Activated T-helper 1 cell treated with Interleukin-2 at 50 U/mL for 16 hours (primary cell): ENCODE measurements at regions not wholly inside any gene's neighbourhood (a gene's known extent, or its start where the extent isn't known, plus 50 kb on each side); places are given as distances from the start of the nearest gene placed in this dataset.
"Not testable (repeated sequence)": the region's sequence is repeated elsewhere in the genome, so short reads cannot be mapped to it uniquely, and the experiment has no call there.

Source experiments
- DNase-seq: peaks from one replicate; pipeline ENCODE4 v3.0.0-alpha.2; 2020; ENCODE audit warnings: low read depth

DNA sequence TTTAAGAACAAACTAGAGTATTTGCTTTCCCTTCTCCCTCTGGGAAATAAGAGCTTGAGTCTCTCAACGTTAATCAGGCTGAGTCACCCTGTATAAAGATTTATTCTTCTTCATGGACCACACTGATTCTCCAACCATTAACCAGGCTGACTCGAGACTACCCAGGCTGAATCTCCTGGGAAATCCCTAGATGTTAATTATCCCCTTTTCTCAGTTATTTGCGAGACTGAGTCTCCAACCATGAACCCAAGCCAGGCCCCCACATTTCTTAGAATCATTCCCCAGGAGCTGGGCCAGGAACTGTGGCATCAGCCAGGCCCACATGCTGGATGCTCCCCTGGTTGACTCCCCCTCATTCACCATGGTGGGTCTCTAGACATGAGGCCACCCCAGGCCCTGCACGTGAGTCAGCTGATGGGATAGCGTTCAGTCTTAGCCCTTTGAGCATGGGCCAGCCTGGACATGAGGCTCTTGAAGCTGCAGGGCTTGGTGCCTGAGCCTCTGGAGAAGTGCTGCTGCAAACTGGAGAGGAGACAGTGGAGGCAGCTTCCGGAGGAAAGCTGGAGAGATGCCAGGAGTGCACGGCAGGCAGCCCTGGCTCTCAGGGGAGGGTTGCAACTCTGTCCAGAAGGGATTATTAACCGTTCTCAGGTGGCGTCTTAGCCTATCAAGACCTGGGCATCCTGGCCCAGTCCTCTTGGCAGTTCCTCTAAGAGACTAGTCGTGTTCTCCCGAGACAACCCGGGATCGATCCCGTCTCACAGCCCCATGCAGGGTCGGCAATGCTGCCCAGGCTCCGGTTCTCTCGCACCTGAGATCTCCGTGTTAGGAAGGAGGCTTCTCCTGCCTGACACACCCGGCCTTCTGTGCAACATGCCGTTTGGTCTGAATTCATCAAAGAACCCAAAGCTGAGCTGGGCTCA lies 296.6 kb downstream of the ADGRD1 start:
- DNase-seq = no peak

DNA sequence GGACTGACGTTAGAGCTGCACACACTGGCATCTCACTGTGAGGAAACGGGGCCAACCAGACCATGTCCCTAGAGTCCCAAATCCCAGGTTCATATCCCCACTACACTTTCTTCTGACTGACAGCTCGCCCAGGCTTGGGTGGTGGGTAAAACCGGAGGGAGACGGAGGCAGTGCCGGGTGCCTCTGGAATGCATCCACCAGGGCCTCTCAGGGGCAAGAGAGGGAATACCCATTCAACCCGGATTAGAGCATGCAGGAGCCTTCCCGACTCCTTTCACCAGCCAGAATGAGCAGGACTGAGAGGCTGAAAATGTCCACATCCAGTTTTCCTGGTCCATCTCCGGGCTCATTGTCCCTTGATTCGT lies 297.2 kb downstream of the ADGRD1 start:
- no peak for DNase-seq

DNA sequence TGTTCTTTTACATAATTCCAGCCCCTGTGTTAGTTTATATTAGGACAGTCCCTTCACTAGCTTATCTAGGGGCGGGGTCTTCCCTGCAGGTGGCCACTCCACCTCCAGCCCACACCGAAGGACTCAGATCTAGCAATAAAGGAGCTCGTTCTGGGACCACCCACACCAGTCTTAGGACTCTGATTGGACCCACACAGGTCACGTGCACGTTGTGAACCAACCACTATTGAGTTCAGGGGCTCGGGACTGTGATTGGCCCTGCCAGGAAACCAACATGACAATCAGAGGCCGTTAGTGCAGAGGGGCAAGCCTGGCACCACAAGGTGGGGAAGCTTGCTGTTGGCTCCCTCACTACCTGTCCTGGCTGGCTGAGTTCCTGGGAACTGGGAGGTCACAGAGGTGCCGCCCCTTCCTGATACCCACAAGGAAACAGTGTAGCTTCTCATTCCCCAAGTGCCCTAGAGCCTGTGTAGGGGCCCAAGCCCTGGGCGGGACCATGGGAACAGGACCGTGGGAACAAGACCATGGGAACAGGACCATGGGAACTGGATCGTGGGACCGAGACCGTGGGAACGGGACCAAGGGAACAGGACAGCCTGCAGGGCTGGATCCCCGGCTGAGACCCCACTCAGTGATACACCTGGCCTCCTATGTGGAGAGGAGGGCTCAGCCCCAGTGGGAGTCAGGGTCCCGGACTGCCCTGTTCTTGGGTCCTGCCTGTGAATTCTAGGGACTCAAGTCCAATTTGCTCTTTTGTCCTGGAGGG lies 297.8 kb downstream of the ADGRD1 start:
- DNase-seq = no peak

DNA sequence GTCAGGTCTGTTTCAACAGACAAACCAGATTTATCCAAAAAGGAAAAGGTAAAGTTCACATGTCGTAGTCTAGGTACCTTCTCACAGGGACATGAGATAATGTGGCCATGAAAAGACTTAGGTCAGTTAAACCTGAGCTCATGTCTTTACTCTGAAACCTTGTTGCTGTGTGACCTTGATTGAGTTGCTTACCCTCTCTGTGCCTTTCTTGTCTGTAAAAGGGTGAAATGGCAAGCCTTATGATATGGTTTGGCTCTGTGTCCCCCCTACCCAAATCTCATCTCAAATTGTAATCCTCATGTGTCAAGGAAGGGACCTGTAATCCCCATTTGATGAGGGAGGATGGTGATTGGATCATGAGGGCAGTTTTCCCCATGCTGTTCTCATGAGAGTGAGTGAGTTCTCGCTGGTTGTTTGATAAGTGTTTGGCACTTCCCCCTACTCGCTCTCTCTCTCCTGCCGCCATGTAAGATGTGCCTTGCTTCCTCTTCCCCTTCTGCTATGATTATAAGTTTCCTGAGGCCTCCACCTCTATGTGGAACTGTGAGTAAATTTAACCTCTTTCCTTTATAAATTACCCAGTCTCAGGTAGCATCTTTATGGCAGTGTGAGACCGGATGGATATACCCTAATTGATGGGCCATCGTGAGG lies 299.8 kb downstream of the ADGRD1 start:
- no peak for DNase-seq

DNA sequence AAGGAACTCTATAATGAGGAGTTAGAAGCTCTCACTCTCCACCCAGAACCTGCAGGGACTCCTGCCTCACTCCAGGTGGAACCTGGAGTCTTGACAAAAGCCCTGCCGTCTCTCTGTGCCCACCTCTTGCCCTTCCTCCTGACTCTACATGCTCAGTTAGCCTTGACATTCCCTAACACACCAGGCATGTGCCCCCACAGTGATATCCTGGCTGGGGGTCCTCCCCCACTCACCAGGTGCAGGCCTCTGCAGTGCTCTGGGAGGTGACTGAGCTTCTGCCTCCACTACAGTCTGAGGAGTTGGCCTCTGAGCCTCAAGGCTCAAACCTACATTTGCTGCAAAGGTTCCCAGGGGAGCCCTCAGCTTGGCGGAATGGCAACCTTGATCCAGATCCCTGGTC lies 300.7 kb downstream of the ADGRD1 start:
- no peak for DNase-seq

DNA sequence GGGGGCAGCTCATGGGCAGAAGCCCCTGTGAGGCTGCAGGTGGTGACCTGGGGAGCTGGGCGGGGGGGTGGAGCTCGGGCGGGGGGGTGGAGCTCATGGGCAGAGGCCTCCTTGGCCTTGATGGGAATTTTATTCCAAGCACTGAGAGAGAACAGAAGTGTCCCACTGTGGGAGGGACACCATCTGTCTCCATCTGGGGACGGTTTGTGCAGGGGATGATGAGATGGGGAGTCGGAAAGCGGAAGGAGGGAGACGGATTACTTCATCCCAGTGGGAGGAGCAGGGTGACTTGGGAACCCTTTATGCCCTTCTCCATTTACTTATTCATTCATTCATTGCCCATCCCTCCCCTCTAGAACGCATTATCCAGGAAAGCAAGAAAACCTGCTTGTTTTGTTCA lies 304.7 kb downstream of the ADGRD1 start:
- no peak for DNase-seq

DNA sequence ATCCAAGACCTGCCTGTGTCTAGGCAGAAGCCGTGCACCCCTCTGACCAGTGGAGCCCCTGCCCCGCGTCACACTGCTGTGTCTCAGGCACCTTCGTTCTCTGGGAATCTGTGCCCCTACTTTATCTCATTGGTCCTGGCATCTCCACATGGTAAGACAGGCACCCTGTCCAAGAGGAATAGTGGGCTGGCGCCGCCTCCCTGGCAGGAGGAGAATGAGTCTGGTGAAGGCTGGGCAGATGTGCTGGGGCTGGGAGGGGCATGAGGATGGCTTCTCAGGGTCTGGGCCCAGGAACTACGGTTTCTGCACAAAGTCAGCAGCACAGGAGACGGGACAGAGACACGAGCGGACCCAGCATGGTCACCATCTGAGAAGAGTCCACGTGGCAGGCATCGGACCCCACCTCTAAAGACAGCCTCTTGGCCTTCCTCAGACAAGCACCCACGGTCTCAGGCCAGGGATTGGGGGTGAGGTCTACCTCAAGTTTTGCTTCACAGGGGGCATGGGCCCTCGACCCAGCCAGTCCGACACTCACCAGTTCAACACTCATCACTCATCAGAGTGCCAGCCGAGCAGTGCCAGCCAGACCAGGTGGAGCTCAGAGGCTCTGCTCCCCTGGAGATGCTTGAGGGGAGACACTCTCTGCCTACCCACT lies 306.7 kb downstream of the ADGRD1 start:
- DNase-seq = no peak

DNA sequence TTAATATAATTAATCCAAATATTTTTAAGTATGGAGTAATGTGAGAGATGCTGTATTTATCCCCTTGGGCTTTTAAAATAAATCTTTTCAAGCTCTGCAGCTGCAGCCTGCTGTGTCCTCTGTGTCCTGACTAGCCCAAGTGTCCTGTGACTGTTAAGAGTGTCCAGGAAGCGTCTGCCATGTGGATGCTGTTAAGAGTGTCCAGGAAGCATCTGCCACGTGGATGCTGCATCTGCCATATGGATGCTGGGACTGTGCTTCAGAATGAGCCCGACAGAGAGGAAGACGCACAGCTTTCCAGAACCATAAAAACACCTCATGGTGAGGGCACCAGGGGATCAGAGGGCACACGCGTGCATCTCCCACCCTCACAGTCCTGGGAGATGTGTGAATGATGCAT lies 307.2 kb downstream of the ADGRD1 start:
- DNase-seq = no peak

DNA sequence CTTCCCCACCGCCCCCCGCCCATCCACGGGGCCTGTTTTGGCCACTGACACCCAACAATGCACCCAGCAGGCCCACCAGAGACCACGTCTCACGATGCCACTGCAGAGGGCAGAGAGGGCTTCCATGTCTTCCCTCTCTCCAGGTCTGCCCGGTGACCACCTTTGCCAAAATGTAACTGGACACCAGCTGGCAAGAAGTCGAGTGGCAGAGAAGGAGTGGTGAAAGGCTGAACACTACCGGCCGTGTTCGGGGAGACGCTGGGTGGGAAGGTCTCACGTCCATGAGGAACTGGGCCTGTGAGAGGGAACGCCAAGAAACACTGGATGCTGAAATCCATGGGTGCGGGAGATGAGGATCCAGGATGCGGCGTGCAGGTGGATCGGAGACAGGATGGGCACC lies 308.2 kb downstream of the ADGRD1 start:
- DNase-seq = no peak

DNA sequence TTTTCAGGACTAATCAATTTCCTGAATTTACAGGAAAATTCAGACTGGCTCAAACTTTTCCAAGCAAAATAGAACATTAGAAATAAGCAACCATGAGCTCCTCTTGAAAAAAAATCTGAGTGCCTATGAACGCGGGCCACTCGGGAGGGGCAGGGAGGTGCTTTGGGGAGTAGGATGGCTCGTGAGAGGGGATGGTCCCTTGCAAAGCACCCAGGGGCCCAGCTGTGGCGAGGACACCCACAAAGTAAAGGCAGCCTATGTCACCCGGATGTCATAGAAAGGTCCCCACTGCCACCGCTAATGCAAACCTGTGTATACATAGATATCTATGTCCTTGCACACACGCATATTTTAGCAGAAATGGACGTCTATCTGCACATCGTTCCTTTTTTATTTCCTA lies 309.9 kb downstream of the ADGRD1 start:
- no peak for DNase-seq

DNA sequence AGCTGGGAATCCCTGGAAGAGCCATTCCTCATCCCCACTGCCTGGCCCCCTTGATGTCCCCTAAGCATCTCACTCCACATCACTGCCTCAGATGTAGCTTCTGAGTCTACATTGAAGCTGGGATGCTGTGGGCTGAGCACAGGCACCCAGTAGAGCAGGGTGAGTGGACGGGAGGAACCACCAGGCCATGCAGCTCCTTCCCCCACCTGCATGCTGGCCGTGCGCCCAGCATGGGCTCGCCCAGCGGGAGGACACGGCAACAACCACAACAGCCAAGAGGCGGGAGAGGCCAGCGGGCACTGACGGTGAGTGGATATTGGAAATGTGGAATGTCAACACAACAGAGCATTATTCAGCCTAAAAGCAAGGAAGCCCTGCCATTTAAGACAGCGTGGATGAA lies 310.9 kb downstream of the ADGRD1 start:
- no peak for DNase-seq

DNA sequence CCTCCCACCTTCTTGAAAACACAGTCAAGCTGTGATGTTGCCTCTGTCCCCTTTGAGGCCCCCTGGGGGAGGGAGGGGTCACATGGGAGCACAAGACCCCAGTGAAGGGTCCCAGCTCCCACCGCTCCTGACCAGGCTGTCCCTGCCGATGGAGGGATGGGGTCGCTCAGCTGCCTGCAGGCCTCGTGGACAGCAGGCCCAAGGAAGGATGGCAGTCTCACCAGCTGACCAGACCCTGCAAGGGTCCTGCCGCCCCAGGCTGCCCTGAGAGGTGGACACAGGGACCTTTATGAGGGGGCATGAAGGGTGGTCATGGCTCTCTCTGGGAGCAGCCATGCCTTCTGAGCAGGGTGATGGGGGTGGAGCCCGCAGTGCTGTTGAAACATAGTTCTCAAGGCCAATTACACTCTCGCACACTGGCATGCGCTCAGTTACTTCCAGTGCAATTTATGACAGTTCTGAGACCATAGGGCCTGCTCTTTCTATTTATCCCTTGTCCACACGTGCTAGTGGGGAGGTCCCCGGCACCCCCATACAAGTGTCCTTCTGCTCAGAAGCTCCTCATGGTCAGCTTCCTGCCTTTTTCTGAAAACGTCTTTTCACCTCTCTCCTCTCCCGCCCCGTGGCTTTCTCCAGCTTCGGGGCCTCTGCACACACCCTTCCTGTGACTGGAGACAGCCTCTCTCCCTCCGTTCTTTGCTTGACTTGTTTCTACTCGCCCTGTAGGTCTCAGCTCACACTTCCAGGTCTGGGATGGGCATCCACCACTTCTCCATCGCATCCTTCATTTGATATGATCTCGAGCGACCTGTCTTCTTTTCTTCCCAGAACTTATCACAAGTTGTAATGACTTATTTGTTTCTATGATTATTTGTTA lies 313.1 kb downstream of the ADGRD1 start:
- DNase-seq = no peak

DNA sequence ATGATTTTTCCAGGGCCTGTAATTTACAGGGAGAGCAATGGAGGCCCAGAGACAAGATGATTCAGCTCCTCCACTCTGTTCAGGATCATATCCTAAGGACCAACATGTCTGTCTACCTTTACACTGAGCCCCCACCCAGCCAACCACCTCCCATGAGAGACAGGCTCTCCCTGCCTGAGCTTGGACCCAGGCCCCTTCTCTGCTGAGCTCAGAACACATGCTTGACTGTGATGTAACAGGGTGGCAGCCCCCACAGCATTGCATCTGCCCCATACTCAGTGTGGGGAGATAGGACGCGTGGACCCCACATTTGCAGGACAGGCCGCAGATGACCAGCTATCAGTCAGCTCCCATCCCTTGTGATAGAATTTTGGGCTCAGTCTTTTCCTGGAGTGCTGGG lies 313.9 kb downstream of the ADGRD1 start:
- no peak for DNase-seq

DNA sequence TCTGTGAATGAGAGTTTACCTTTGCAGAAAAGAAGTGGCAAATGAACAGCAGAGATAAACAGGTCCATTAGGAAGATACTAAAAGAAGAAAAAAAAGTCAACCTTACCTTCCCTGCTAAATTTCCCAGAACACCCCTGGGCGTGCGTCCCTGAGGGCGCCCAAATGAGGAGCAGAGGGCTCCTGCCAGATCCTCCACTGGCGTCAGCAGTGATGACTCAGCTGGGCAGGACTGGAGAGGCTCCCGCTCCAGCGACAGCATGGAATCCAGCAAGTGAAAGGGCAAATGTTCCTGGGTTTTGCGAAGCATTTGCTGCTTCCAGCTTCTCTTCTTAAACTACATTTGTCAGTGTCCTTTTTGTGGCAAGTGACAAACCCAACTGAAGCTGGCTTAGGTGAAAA lies 314.4 kb downstream of the ADGRD1 start:
- not testable (repeated sequence) for DNase-seq

DNA sequence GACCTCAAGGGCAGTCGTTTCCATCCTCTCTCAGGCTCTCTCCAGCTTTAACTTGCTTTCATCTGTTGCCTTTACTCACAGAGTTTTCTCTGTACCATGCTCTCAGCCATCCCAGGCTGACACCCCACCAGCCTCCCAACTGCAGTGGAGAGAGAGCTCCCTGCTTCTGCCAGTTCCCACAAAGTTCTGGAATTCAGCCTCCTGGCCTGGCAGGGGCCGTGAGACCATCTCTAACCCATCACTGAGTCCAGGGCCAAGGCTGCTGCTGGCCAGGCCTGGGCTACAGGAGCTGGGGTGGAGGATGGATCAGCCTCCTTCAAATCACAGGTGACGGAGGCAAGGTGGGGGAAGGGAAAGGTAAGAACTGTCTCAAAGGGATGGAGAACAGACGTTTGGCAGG lies 314.9 kb downstream of the ADGRD1 start:
- DNase-seq = not testable (repeated sequence)

DNA sequence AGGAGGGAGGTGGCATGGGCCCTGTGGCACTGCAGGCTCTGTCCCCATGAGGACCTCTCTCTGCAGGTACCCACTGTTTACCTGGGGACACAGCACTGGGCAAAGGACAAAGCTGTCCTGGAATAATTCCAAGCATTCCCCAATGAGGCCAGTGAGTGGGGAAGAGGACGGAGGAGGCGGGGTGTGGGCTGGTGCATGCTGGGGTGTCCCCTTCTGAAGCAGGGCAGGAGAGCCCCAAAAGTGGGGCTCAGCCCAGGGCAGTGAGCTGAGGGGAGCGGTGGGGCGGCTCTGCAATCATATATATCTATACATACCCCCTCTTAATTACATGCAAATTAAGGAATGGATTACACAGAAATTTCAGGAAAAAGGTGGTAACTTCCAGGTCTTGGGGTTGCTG lies 315.8 kb downstream of the ADGRD1 start:
- DNase-seq = no peak

DNA sequence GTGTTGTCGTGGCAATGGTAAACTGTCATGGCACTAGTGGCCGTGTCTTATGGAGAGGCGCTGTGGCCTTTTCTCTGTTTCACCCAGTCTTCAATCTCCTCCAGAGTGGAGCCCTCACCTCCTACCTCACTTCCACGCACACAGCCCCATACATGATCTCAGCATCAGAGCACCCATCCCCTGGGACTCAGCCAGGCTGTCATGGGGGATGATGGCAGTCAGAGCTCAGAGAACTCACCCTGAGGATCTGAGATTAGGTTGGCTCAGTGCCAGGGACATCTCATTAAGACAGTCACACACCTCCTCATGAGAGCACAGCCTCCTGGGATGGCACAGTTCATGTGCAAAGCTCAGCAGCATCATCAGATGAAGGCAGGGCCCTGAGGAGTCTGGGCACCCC lies 316.3 kb downstream of the ADGRD1 start:
- not testable (repeated sequence) for DNase-seq

DNA sequence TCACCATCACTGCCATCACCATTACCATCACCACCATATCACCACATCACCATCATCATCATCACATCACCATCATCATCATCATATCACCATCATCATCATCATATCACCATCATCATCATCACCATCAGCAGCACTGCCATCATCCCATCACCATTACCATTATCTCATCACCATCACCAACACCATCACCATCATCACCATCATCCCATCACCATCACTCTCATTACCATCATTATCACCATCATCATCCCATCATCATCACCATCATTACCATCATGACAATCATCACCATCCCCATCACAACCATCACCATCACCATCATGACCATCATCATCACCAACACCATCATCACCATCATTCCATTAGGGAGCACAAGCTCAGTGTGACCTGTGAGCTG lies 318.0 kb downstream of the ADGRD1 start:
- DNase-seq = no peak

DNA sequence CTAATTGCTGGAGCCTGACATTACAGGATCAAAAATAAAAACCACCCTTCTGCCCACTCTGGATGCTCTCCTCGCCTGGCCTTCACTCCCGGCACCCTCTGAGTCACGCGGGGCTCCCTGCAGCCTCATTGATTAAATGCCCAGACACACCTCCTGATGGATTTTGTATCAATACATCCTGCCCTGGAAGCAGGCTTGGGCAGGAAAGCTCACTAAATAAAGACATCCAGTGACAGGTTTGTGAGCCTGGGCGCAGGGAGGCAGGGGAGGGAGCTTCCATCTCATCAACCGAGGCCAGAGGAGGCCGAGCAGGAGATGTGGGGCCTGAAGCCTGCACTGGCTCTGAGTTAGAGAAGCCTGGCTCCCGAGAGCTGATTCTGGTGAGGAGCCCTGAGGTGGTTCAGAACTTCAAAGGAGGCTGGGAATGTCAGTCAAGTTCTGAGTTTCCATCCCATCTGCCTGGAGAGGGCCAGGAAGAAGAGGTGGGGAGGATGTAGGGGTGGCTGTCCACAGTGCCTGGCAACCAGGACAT lies 318.6 kb downstream of the ADGRD1 start:
- not testable (repeated sequence) for DNase-seq

DNA sequence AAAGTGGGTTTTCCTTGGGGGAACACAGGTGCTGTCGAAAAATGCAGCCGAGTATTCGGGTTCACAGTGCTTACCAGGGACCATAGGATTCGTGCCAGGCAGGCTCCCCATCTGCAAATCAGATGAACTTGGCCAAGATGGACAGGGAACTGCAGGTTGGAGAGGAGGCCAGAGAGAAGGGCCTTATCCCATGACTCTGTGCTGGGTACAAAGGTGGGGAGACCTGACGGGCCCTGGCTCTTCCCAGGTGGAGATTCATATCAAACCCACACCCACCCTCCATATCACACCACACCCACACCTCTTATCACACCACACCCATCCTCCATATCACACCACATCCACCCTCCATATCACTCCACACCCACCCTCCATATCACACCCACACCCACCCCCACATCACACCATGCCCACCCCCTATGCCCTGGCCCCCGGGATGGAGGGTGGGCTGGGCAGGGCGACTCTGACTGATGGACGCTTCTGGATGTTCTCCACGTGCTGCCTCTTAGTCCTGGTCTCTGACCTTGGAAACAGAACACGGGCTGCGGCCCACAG lies 319.7 kb downstream of the ADGRD1 start:
- DNase-seq = no peak

DNA sequence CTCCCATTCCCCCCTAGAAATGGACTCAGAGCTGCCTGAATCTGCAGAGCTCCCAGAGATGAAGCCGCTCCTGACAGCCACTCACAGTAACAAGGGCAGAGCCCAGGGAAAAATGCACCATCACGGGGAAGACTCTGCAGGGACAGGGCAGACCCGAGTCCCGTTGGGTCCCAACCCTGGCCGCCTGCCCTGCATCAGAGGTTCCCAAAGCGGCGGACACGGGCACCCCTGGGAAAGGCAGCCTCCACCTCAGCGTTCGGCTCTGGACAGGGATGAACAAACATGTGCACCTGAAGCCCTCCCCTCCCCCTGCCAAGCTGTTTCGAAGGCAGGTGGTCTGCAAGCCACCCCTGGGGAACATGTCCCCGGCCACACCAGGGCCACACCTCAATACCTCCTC lies 320.4 kb downstream of the ADGRD1 start:
- DNase-seq = no peak
